Panc1 (cell line): ENCODE measurements at regions not wholly inside any gene's neighbourhood (a gene's known extent, or its start where the extent isn't known, plus 50 kb on each side); places are given as distances from the start of the nearest gene placed in this dataset.

Experiments used
- ATAC-seq: fragments of 200-7000 bp; cut with Tn5 transposase; 2 replicates; pipeline ENCODE4 v1.9.1; 2020; ENCODE audit warnings: mild to moderate bottlenecking, moderate library complexity
- BruUV-seq: library from RNA; stranded (reverse); fragments of 400-500 nt; replicated peaks from 2 replicates; lab custom pipeline; 2021; lab: Mats Ljungman, UMichigan
- CTCF ChIA-PET: fragments of 300-600 bp; sonication (Branson Sonifier 250); formaldehyde crosslinking; loops from one replicate; lab custom pipeline; 2022; ENCODE audit warnings: antibody characterized with exemption; lab: Charles Lee
- POLR2A ChIA-PET: fragments of 300-600 bp; sonication (Branson Sonifier 250); formaldehyde crosslinking; loops from one replicate; lab custom pipeline; 2022; ENCODE audit warnings: antibody characterized with exemption; lab: Charles Lee
- DNase-seq: peaks from one replicate; pipeline ENCODE4 v3.0.0-alpha.2; 2010; ENCODE audit warnings: low read depth, low spot score
- H3K27ac ChIP-seq: 2 replicates; pipeline ENCODE4 v1.5.1; 2011; ENCODE audit warnings: mild to moderate bottlenecking, low read length, inconsistent platforms
- H3K27me3 ChIP-seq: fragments of 200-500 bp; sonication (Bioruptor generic); 2 replicates; pipeline ENCODE4 v1.6.0; 2014; ENCODE audit warnings: low read length, inconsistent platforms; ENCODE audit not compliant: control insufficient read depth, insufficient read depth
- H3K36me3 ChIP-seq: fragments of 200-500 bp; sonication (Bioruptor generic); 2 replicates; pipeline ENCODE4 v1.5.1; 2014; ENCODE audit warnings: inconsistent platforms, mild to moderate bottlenecking, low read length, moderate library complexity; ENCODE audit not compliant: control insufficient read depth, insufficient read depth
- H3K4me1 ChIP-seq: 2 replicates; pipeline ENCODE4 v1.5.1; 2011; ENCODE audit warnings: inconsistent platforms, mild to moderate bottlenecking, low read length, moderate library complexity; ENCODE audit not compliant: control insufficient read depth, insufficient read depth
- H3K4me3 ChIP-seq, 2 experiments: 2 replicates each; pipeline ENCODE4 v1.5.1; 2011 to 2012; ENCODE audit warnings: low read depth in 2 of 2, low read length in 2 of 2, mild to moderate bottlenecking in 2 of 2, inconsistent platforms in 1 of 2, moderate library complexity in 1 of 2
- H3K9me3 ChIP-seq: fragments of 200-500 bp; sonication (Bioruptor generic); 2 replicates; pipeline ENCODE4 v1.5.1; 2014; ENCODE audit warnings: low read depth, mild to moderate bottlenecking, inconsistent platforms, low read length, moderate library complexity; ENCODE audit not compliant: control insufficient read depth, insufficient read depth
- CTCF ChIP-seq: fragments of 450-650 bp; IDR thresholded peaks from 2 replicates; pipeline ENCODE4 v1.5.1; 2017; ENCODE audit warnings: mild to moderate bottlenecking
- POLR2AphosphoS5 ChIP-seq: IDR thresholded peaks from 2 replicates; pipeline ENCODE4 v1.6.1; 2012; ENCODE audit warnings: mild to moderate bottlenecking, low read depth, low read length, moderate library complexity
- REST ChIP-seq, 2 experiments: IDR thresholded peaks; 2 replicates each; pipeline ENCODE4 v1.6.1; 2011 to 2012; ENCODE audit warnings: low read depth in 2 of 2, control low read depth in 1 of 2, low read length in 1 of 2, mild to moderate bottlenecking in 1 of 2, moderate library complexity in 1 of 2; ENCODE audit not compliant: insufficient read depth in 1 of 2
- SIN3A ChIP-seq: IDR thresholded peaks from 2 replicates; pipeline ENCODE4 v1.6.1; 2012; ENCODE audit warnings: low read depth, mild to moderate bottlenecking, low read length, moderate library complexity, borderline replicate concordance; ENCODE audit not compliant: insufficient read depth
- TCF7L2 ChIP-seq: IDR thresholded peaks from 2 replicates; pipeline ENCODE4 v1.6.1; 2011; ENCODE audit warnings: mild to moderate bottlenecking, low read depth, low read length, inconsistent platforms
- in situ Hi-C: cut with HindIII; loops from 2 replicates; pipeline ENCODE4 v1.10.0; 2016; ENCODE audit warnings: low sequenced_read_pairs, low pct_unique_long_range_greater_than_20kb
- intact Hi-C: fragments of 100-400 bp; cut with micrococcal nuclease; formaldehyde crosslinking; loops from one replicate; pipeline ENCODE4 v1.10.0; 2022; ENCODE audit not compliant: unreplicated experiment

GRCh38 chr4:181424362-181425016, 818.7 kb upstream of the TENM3 start:
- DNase-seq, result no peak
- ATAC-seq, result no peak
- in situ Hi-C loops, result no loop called here
- ChIA-PET CTCF (no interaction called here), POLR2A (no interaction called here)
- H3K27me3 ChIP-seq, result no peaks in the 10 kb centered on the region
- TF ChIP-seq SIN3A (no peak), CTCF (no peak), TCF7L2 (no peak), POLR2AphosphoS5 (no peak), REST (IDR thresholded peaks at IDR 0.05; ENCODE audit: insufficient read depth in 1 of 2, low read depth in 2 of 2, low read length in 1 of 2) (no peak)
- intact Hi-C loops, result no loop called here
- H3K27ac ChIP-seq, result no peak overlapping the region
- H3K4me1 ChIP-seq, result no peaks in the 10 kb centered on the region
- BruUV-seq, result no TSS peak
- H3K9me3 ChIP-seq, result no peaks in the 10 kb centered on the region
- H3K36me3 ChIP-seq, result no peaks in the 10 kb centered on the region
- H3K4me3 ChIP-seq, result no peak overlapping the region

- Histone ChIP-seq H3K4me1 (no peaks in the 10 kb centered on the region), H3K4me3 (no peak overlapping the region), H3K27me3 (no peaks in the 10 kb centered on the region), H3K27ac (no peak overlapping the region), H3K36me3 (no peaks in the 10 kb centered on the region), H3K9me3 (no peaks in the 10 kb centered on the region)
- no TSS peak for BruUV-seq
- in situ Hi-C loops (no loop called here), intact Hi-C loops (no loop called here)
- CTCF ChIA-PET, result no interaction called here
- DNase-seq, result no peak
- no peak for TF ChIP-seq POLR2AphosphoS5
- TF ChIP-seq CTCF, result no peak
- TF ChIP-seq TCF7L2, result no peak
- TF ChIP-seq REST (IDR thresholded peaks at IDR 0.05; ENCODE audit: insufficient read depth in 1 of 2, low read depth in 2 of 2, low read length in 1 of 2), result no peak
- TF ChIP-seq SIN3A, result no peak
- POLR2A ChIA-PET, result no interaction called here
- ATAC-seq, result no peak
Measured at GRCh38 chr4:181427076-181427475, 816.1 kb upstream of the TENM3 start.
